Kidney capillary endothelial cell (primary cell): ENCODE measurements at regions not wholly inside any gene's neighbourhood (a gene's known extent, or its start where the extent isn't known, plus 50 kb on each side); places are given as distances from the start of the nearest gene placed in this dataset.
A peak's percentile ranks its signal among the peaks of the same experiment; 100 is the strongest.
"Not testable (repeated sequence)": the region's sequence is repeated elsewhere in the genome, so short reads cannot be mapped to it uniquely, and the experiment has no call there.

Experiments used
- DNase-seq: peaks from one replicate; pipeline ENCODE4 v3.0.0-alpha.2; 2018; ENCODE audit warnings: low spot score

GRCh38 chr11:119586181-119586580 is 142.8 kb downstream of the NECTIN1 start:
- no peak for DNase-seq

- DNase-seq = no peak
Observed at GRCh38 chr11:119585043-119585781, 143.8 kb downstream of the NECTIN1 start.

GRCh38 chr11:119584193-119585042 is 144.6 kb downstream of the NECTIN1 start:
- DNase-seq = peak; percentile 39

GRCh38 chr11:119583585-119583984 is 145.4 kb downstream of the NECTIN1 start:
- DNase-seq = no peak

- DNase-seq = not testable (repeated sequence)
Observed at GRCh38 chr11:119581396-119581795, 147.6 kb downstream of the NECTIN1 start.

- no peak for DNase-seq
Observed at GRCh38 chr11:119580751-119581150, 148.2 kb downstream of the NECTIN1 start.

GRCh38 chr11:119580081-119580480 is 148.9 kb downstream of the NECTIN1 start:
- no peak for DNase-seq

GRCh38 chr11:119578521-119579191 is 150.3 kb downstream of the NECTIN1 start:
- DNase-seq = no peak

GRCh38 chr11:119573858-119574257 is 150.9 kb upstream of the THY1 start:
- DNase-seq = no peak

- DNase-seq = no peak
Observed at GRCh38 chr11:119572481-119573424, 149.8 kb upstream of the THY1 start.

GRCh38 chr11:119571311-119571710 is 148.3 kb upstream of the THY1 start:
- DNase-seq = no peak

GRCh38 chr11:119567688-119568582 is 145.0 kb upstream of the THY1 start:
- DNase-seq = peak; percentile 3

- no peak for DNase-seq
Observed at GRCh38 chr11:119566319-119566718, 143.3 kb upstream of the THY1 start.

- DNase-seq = not testable (repeated sequence)
Observed at GRCh38 chr11:119565693-119566092, 142.7 kb upstream of the THY1 start.

- no peak for DNase-seq
Observed at GRCh38 chr11:119560961-119561360, 138.0 kb upstream of the THY1 start.

- no peak for DNase-seq
Observed at GRCh38 chr11:119560291-119560690, 137.3 kb upstream of the THY1 start.

- no peak for DNase-seq
Observed at GRCh38 chr11:119552106-119552485, 129.1 kb upstream of the THY1 start.

- DNase-seq = no peak
Observed at GRCh38 chr11:119551420-119552105, 128.6 kb upstream of the THY1 start.

GRCh38 chr11:119550053-119550752 is 127.2 kb upstream of the THY1 start:
- no peak for DNase-seq
